GM10266 (cell line): ENCODE measurements at regions not wholly inside any gene's neighbourhood (a gene's known extent, or its start where the extent isn't known, plus 50 kb on each side); places are given as distances from the start of the nearest gene placed in this dataset.

Experiments
- DNase-seq: peaks from one replicate; pipeline ENCODE4 v3.0.0; 2012; ENCODE audit errors: extremely low spot score
- TF ChIP-seq, protein P1 (sequence below): IDR thresholded peaks from 2 replicates; pipeline ENCODE4 v1.5.1; 2012; ENCODE audit warnings: mild to moderate bottlenecking, low read depth; ENCODE audit not compliant: control insufficient read depth, insufficient read depth; ENCODE audit errors: missing control alignments

GRCh38 chr4:137468836-137469235 is 63.5 kb downstream of the PCDH18 start:
- TF ChIP-seq, protein P1, sequence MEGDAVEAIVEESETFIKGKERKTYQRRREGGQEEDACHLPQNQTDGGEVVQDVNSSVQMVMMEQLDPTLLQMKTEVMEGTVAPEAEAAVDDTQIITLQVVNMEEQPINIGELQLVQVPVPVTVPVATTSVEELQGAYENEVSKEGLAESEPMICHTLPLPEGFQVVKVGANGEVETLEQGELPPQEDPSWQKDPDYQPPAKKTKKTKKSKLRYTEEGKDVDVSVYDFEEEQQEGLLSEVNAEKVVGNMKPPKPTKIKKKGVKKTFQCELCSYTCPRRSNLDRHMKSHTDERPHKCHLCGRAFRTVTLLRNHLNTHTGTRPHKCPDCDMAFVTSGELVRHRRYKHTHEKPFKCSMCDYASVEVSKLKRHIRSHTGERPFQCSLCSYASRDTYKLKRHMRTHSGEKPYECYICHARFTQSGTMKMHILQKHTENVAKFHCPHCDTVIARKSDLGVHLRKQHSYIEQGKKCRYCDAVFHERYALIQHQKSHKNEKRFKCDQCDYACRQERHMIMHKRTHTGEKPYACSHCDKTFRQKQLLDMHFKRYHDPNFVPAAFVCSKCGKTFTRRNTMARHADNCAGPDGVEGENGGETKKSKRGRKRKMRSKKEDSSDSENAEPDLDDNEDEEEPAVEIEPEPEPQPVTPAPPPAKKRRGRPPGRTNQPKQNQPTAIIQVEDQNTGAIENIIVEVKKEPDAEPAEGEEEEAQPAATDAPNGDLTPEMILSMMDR, result no peak
- no peak for DNase-seq

DNA sequence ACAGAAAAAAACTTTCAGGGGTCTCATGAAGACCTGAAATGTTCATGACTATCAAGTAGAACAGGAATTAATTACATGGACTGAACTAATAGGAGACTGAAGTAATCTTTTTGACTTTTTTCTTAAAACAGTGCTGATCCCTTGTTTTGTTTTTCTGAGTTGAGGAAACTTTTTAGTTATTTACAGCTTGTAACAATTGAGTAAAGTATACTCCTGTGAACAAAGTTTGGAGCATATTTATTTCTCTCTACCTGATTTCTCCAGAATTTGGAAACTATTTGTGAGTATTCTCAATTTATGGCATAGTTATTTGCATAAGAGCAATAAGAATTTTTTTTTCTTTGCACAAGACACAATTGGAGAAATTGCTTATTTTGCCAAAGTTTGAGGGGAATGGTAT is 64.8 kb downstream of the PCDH18 start:
- TF ChIP-seq, protein P1, result no peak
- no peak for DNase-seq

DNA sequence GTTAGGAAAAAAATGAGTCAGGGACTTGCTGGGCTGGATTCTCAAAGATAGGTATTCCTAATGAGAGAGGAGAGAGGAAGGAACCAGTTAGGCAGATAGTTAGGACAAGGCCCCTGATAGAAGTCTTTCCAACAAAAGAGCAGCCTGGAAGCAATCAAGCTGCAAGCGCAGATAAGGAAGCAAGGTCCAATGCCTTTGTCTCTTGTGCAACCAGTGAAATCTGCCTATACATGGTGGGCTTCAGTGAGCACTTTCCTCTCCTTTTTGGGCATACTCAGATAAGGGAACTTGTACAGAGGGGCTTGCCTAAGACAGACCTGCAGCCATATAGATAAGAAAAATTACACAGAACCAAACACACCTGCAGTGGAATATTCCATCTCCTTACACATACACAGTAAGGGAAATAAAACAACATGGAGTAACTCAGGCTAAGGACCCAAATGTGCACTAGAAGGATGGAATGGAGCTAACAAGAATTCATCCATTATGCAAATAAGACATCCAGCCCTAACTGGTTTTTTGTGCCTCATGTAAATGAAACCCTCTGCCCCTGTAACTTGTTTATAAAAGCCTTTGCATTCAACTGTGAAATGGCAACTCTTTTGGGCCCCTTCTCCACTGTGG is 68.8 kb downstream of the PCDH18 start:
- TF ChIP-seq, protein P1, result no peak
- no peak for DNase-seq

DNA sequence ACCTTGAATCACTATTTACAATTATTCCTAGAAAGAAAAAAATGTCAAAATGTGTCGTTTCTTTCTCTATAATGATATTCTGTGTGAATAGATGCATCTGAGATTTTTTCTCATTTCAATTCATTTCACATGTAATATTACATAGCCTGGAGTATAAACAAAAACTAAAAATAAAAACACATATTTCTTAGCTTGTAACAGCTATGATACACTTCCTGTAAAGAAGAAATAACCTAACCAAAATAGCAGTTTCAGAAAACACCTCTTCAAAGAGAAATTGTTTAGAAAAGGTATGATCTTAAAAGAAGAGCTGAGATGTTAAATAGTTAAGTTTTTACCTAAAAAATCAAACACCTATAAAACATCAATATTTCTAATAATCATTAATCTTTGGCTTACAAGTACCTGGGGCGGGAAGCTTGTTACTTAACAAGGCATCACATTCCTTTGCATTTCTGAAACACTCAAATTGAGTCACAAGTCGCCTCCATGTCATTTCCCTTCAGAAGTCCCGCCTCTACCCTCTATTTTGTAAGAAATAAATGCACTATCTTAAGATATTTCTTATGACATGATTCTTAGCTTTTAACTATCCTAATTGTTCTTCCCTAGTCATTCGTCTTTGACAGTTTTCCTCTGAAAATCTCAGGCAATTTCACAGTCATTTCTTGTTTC is 76.5 kb downstream of the PCDH18 start:
- TF ChIP-seq, protein P1, result no peak
- no peak for DNase-seq

GRCh38 chr4:137454767-137455166 is 77.5 kb downstream of the PCDH18 start:
- DNase-seq, result no peak
- TF ChIP-seq, protein P1, result no peak

- TF ChIP-seq, protein P1, result no peak
- no peak for DNase-seq
Measured at GRCh38 chr4:137452799-137453198, 79.5 kb downstream of the PCDH18 start.

DNA sequence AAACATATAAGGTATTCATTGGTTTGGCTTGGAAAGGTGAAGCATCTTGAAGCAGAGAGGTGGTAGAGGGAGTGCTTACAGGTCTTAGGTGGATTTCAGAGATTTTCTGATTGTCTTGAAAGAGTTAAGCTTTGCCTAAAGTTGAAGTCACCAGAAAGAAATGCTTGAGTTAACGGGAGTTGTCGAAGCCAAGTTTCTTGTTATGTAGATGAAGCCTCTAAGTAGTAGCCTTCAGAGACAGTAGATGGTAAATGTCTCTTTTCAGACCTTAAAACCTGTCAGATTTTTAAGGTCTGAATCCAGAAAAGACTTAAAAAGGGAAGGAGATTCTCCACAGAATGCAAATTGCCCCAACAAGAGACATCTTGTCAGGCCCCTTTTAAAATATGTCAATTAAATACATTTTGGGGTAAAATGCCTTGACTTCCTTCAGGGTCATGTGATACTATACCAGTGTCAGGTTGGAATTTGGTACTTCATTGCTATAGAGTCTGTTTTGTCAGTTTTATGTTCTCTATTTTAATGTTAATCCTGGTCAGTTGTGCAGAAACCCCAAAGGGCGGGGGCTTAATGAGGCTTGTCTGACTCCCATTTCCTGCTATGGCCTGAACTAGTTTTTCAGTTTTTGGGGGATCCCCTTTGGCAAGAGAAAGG is 81.0 kb downstream of the PCDH18 start:
- TF ChIP-seq, protein P1, result no peak
- DNase-seq, result no peak
